Activated T-helper 1 cell treated with anti-CD3 and anti-CD28 coated beads, Interleukin-2, amount 50 U/mL, for 16 hours (primary cell): ENCODE measurements at regions not wholly inside any gene's neighbourhood (a gene's known extent, or its start where the extent isn't known, plus 50 kb on each side); places are given as distances from the start of the nearest gene placed in this dataset.
A peak's percentile ranks its signal among the peaks of the same experiment; 100 is the strongest.
"Not testable (repeated sequence)": the region's sequence is repeated elsewhere in the genome, so short reads cannot be mapped to it uniquely, and the experiment has no call there.

Source experiments
- DNase-seq, 2 donors: peaks; one replicate each; pipeline ENCODE4 v3.0.0-alpha.2; 2020; ENCODE audit warnings: low read depth in 1 of 2, low spot score in 1 of 2

- no peak for DNase-seq
Observed at GRCh38 chr15:63434576-63435186, 53.0 kb upstream of the CA12 start.

- no peak for DNase-seq
Observed at GRCh38 chr15:63435204-63435820, 53.7 kb upstream of the CA12 start.

- no peak for DNase-seq
Observed at GRCh38 chr15:63436341-63436740, 54.7 kb upstream of the CA12 start.

- peak; percentile 40 to 59 for DNase-seq
Observed at GRCh38 chr15:63436872-63437375, 55.3 kb upstream of the CA12 start.

- DNase-seq = no peak
Observed at GRCh38 chr15:63439536-63440264, 58.1 kb upstream of the CA12 start.

GRCh38 chr15:63440265-63440648 lies 58.6 kb upstream of the CA12 start:
- no peak for DNase-seq

- DNase-seq = no peak
Observed at GRCh38 chr15:63440756-63441155, 59.1 kb upstream of the CA12 start.

- no peak for DNase-seq
Observed at GRCh38 chr15:63441266-63441665, 59.6 kb upstream of the CA12 start.

- no peak for DNase-seq
Observed at GRCh38 chr15:63442080-63442479, 60.4 kb upstream of the CA12 start.

GRCh38 chr15:63444611-63445010 lies 59.8 kb upstream of the USP3 start:
- DNase-seq = no peak

- DNase-seq = no peak
Observed at GRCh38 chr15:63446255-63446654, 58.1 kb upstream of the USP3 start.

- no peak for DNase-seq
Observed at GRCh38 chr15:63447017-63447676, 57.2 kb upstream of the USP3 start.

- DNase-seq = no peak
Observed at GRCh38 chr15:63448266-63448665, 56.1 kb upstream of the USP3 start.

- DNase-seq = not testable (repeated sequence)
Observed at GRCh38 chr15:63448872-63449555, 55.4 kb upstream of the USP3 start.

GRCh38 chr15:63449731-63450130 lies 54.7 kb upstream of the USP3 start:
- no peak for DNase-seq

GRCh38 chr15:63450884-63451225 lies 53.5 kb upstream of the USP3 start:
- no peak for DNase-seq

- DNase-seq = no peak
Observed at GRCh38 chr15:63451671-63452315, 52.6 kb upstream of the USP3 start.

- no peak for DNase-seq
Observed at GRCh38 chr15:63452552-63453136, 51.7 kb upstream of the USP3 start.

- no peak for DNase-seq
Observed at GRCh38 chr15:63453186-63453905, 51.0 kb upstream of the USP3 start.
